KG1 (cell line): ENCODE measurements at regions not wholly inside any gene's neighbourhood (a gene's known extent, or its start where the extent isn't known, plus 50 kb on each side); places are given as distances from the start of the nearest gene placed in this dataset.
"Not testable (repeated sequence)": the region's sequence is repeated elsewhere in the genome, so short reads cannot be mapped to it uniquely, and the experiment has no call there.

Experiments
- DNase-seq: peaks from one replicate; lab custom pipeline; 2025; lab: John Stamatoyannopoulos, UW

DNA sequence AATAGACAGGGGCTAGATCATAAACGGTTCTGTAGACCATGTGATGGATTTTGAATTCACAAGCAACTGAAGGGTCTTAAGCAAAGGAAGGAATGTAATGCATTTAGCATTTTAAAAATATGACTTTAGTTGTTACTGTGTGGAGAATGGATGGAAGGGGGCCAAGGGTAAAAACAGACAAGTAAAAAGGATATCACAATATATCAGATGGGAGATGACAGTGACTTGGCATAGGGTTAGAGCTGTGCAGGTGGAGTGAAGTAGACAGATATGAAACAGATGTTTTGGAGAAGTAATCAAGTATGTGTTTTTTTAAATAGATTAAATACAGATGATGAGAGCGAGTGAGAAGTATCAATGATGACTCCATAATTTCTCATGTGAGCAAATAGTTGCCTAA, 1116.0 kb upstream of the TENM3 start:
- DNase-seq: no peak

DNA sequence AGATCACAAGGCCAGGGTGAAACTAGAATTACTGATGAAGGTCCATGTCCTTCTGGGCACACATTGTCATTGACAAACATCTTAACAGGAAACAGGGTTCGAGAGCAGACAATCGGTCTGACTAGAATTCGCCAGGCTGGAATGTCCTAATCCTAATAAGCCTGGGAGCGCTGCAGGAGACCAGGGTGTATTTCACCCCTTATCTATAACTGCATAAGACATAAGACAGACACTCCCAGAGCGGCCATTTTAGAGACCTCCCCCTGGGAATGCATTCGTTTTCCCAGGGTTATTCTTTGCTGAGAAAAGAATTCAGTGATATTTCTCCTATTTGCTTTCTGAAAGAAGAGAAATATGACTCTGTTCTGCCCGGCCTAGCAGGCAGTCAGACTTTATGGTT, 1112.9 kb upstream of the TENM3 start:
- DNase-seq: not testable (repeated sequence)

DNA sequence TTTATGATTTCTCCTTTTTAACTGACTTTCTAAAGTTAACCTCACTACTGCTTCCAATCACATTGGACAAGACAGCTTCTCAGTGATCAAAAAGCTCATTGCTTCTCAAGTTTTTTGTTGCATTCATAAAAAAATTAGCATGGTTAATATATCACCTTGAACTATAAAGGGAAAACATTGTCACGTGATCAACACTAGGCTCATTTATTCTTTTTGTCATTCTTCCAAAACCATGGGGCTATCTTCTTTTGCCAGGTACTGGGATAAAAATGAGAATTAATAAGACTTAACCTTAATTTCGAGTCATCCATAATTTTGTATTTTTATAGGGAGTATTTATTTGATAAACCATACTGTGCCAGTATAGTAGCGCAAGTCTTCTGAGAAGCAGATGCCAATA, 1105.9 kb upstream of the TENM3 start:
- DNase-seq: no peak

DNA sequence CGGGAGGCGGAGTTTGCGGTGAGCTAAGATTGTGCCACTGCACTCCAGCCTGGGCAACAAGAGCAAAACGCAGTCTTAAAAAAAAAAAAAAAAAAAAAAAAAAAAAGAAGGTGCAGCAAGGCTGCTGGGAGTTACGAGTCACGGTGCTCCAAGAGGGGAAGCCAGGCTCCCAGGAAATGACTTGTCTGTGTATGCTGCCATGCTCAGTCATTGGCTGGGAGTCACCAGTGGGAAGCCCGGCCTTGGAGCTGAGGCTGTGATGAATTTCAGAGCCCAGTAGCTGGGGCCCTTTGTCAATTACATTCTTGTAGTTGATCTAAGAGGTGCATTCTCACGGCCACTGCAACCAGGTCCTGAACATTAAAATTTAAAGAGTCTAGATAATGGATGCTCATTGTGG, 1105.1 kb upstream of the TENM3 start:
- DNase-seq: no peak

DNA sequence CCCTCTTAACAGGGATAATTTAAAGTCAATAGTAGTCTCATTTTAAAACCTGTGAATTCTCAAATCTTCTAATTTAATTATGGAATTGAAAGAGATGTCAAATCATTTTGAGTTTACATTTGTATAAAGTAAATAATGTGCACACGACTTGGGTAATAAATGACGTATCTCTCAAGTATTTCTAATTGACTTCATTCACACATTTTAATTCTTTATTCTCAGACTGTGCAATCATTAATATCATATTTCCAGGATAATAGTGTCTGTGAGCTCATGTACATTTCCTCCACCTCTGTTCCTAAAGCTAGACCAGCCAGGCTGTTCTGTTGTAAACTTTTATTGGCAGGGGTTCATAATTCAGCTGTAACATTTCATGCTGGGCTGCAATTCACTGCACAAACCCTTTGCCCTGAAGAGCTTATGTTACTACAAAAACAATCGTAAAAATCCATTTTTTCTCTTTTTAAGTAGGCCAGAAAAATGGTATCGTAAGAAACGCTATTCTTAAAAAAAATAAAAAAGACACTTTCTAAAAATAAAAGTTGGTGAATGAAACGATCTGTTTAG, 1103.1 kb upstream of the TENM3 start:
- DNase-seq: no peak

DNA sequence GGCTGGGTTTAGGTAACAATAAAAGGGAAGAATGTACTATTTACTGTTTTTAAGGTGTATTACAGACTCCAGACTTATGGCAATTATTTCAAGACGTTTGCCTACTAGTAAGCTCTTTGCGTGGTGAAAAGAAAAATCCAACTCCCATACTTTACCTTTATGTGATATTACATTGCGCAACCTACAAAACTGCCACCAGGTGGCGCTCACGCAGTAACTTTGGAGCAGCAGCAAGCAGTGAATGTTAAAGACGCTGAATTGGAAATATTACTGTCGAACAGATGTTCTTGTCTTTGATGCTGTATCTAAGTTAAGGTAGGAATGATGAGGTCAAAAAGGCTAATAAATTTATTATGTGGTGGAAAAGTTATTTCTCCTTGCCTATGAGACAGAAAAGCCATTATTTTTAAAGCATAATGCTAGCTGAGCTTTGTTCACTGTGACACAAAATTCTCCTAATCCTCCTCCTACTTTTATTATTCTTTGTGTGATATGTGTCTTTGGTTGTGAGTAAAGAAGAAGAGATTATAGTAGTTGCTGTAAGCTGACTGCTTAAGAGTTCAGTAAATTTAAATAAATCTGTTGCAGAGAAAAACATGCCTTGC, 1099.8 kb upstream of the TENM3 start:
- no peak for DNase-seq

DNA sequence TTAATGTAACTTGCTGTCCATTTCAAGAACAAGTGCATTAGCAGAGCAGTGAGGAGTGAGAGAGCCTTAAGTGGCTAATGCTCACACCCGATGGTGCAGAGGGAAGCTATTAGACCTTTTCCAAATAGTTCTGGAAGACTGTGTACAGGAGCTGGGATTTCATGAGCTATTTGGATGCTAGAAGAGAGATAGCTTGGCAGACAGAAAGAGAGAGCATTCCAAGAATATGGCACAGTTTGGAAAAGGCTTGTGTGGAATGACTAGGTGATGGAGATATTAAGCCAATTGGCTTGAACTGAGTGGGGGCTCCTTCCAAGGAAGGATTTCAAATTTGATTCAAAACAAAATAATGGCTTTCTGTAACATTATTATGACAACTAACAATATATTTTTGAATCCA, 1097.2 kb upstream of the TENM3 start:
- no peak for DNase-seq

DNA sequence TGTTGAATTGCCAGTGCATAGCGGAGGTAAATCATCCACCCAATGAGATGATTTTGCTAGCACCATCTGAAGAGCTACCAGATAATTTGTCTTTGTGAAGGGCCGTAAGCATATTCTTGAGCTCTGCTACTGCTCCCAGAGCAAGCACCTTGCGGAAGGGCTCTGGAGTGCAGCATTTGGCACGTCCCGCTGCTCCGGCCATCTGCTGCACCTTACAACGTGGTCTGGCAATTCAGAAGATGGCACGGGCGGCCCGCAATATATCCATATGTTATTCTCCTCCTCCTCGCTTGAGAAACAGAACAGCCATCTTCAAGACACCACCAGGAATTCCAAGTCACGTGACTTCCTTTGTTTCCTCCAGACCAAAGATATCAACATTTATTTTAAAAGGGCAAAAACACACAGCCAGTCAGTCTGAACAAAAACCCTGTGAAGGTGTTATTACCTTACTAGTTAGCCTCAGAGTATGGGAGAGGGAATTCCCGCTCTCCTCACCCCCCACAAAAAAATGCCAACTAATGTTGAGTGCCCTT, 1095.7 kb upstream of the TENM3 start:
- no peak for DNase-seq

DNA sequence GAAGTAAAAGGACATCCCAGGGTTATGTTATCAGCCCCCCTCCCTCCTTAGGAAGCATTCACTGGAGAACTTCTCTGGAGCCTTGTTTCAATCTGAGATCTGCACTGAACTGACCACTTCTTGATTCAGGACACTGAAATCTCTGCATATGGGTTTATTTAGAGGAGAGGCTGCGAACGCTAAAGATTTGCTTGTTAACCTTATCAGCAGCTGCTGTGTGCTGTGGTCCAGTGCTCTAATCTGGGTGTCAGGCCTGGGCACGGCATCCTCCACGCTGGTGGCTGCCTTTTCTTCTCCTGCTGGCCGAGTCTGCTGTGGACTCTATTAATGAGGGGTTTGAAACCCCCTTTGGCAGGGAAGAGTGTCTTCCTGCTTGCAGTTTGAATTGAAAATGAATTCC, 1094.7 kb upstream of the TENM3 start:
- DNase-seq: no peak

DNA sequence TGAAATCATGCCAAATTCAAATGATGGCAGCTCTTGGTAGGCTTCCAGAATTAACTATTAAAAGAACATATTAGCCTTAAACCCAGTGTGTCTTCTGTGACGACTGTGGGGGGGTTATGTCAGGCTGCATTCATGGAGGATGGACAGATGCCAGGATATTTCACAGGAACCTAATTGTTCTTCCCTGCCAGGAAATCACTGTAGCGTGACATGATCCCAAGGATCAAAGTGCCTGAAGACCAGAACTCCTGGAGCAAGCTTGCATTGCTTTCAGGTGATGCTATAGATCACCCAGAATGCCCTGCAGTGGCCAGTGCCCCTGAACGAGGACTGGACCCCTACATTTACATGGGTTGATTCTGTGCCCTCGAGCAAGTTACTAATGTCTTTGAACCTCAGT, 1093.0 kb upstream of the TENM3 start:
- no peak for DNase-seq

DNA sequence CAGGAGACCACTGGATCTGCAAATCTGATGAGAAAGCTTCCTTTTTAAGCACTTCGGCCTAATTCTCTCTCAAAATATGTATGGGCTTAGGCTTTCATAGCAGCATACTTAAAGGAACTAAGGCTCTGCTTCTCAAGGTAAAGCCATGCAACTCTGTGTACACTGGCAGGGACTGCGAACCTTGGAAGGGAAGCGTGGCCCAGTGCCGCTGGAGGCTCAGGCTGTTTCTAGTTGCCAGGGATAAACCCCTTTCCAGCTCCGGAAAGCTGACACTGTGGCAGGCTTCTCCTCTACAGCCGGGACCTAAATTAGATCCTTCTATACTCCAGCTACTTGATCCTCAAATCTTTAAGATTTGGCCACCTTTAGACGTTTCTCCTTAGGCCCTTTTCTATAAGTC, 1091.3 kb upstream of the TENM3 start:
- no peak for DNase-seq

DNA sequence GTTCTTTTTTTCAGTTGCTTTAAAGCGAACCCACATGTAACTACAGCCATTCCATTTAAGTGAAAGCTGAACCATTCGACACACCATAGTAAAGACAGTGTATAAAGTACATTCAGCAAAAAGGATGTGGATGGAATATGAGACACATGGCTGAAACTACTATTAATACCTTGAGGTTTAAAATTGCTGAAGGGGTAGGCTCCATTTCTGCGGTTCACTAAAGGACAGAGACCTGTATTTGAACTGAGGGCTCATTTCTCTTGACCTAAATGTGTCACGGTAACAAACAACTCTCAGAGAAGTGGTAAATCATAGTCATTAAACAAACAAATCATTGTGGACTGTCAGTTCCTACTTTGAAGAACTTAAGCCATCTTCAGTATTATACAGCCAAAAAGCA, 1085.6 kb upstream of the TENM3 start:
- no peak for DNase-seq

DNA sequence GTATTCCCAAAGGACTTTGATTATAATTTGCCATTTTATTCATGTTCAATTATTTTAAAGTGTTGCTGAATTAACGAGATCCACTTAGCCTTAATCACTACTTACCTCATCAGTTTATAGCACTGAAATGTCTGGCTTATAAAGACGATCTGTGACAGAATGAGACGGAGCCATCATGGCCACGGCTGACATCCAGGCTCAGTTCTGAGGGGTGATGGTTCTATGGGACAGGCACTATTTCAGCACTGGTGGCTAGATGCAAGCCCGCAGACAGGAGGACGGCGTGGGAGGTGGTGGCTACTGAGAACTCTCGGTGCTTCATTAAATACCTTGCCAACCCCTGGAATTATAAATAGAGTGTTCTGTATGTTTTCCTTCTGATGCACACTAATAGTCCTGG, 1084.2 kb upstream of the TENM3 start:
- DNase-seq: no peak

DNA sequence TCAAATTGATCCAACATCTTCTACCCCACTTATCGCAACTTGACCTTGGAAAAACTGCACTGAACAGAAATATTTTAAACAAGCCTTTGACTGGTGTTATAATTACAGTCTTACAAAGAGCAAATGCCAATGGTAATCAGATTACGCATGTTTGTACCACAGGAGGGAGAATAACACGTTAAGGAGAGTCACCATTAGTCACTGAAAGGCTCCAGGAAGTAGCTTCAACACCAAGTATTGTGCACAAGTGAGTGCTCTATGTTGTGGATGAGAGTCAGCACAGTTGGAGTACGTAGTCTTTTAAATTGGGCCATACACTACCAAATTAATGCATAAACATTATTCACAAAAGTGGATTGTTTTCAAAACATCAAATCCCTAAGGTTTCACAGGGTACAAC, 1081.5 kb upstream of the TENM3 start:
- DNase-seq: no peak

DNA sequence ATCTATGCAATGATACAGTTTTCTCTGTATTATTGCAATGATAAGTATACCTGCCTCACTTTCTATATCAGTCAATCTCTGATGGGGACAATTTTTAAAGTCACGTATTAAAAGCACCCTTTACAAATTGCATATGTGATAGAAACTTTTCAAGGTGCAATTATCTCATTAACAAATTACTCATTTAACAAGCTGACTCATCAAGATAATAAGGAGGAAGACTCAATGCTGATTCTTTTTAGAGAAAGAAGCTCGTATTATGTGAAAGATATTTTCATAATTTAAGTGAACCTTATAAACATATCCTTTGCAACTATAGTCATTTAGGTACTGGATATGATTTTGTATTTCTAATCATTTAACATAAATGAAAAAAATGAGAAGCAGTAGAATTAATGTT, 1080.9 kb upstream of the TENM3 start:
- DNase-seq: no peak

DNA sequence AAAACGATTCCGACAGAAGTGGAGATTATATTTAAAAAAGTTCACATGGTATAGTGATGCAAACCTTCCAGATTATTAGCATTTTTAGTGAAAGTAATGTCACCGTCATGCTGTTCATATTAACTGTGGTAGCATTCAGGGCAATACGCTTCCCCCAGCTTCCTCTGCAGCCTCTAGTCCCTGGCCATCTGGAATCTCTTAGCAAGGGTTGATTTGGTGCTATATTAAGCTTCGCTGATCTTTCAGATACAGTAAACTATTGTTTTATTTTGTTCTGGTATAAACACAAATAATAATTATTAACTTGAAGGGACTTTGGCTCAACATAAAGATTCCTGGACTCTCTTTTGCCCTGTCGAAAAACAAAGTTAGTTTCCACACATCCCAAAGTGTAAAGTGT, 1080.5 kb upstream of the TENM3 start:
- no peak for DNase-seq

DNA sequence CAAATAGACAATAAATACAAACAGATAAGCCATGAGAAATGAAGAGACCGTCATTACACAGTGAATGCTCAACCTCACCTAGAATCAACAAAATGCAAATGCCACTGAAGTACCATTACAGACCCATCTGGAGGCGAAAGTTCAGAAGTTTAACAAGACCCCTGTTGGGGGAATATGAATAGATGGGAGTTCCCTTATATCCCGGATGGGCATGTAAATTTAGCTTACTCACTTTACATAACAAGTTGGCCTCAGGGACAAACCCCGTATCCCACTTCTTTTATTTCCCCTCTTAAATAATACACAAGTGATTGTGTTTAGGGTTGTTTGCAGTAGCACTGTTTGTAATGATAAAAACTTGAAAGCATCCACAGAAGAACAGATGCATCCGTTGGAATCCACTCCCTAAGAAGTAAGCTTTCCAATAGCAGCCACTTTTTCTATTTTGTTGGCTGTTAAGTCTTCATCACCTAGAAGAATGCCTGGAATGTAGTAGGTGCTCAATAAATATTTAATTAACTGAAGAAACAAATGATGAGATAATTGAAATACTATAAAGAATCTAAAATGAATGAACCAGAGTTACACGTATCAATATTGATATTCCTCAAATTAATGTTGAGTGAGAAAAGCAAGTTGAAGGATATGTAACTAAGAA, 1076.3 kb upstream of the TENM3 start:
- no peak for DNase-seq

DNA sequence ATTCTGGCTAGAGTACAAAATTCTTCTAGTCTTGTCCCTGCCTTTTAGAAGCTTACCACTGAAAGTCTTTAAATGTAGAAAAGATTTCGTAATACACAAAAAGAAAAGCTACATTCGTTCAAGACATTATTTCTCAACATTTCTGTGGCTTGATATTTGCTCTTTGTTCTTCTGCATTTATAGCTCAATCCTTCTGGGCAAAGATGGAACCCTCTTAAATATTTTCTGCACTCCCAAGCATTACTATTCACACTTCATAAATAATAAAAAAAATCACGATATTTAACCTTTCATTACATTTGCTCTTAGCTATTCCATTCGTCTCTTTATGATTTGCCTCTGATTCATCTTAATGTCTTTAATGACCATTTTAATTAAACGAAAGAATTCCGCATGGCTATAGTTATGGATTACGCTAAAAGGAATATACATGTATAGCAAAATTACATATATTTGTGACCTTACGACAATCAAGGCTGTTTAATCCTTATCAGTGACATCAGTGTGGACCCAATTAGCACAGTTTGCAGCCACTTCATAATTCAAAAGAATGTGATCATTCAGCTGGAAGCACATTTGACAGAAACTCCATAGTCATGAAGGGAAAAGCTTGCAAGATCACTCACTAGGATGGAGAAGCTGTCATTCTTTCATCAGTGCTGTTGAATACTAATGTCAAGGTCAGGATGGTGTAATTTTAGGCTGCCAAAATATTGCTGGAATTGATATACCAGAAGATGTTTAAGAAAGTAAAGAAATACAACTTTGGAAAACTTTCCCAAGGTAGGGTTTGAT, 1075.0 kb upstream of the TENM3 start:
- no peak for DNase-seq

DNA sequence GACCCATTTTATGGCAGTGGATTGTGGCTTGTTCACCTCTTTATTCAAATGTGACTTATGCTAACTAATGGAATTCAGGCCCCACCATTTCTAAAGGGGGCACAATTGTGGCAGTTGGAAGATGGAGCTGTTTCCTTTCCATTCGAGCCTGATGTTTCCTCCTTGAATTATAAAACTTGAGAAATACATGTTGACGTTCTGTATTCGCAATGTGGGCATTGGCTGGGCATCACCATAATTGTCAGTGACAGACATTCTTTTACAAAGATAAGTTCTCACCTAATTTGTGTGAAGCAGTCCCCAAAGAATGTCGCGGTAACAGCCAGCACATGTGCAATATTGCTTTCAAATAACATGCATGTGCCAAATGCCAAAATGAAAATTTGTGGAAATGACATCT, 1070.2 kb upstream of the TENM3 start:
- no peak for DNase-seq

DNA sequence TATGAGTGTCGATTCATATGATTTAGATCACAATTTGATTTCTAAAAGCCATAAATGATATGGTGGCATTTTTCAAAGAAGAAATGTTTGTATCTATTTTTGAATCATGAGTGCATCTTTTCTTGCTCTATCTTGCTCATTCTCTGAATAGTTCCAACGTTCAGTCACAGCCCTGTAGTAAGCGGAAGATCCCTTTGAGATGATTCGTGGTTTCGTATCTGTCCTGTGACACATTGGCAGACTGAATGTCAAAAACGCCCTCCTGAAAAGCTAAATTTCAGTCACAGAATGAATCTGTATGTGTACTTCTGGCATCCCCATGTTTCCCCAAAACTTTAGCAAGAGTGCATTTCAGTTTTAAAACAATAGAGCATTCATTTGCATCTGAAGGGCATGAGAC, 1066.9 kb upstream of the TENM3 start:
- no peak for DNase-seq

DNA sequence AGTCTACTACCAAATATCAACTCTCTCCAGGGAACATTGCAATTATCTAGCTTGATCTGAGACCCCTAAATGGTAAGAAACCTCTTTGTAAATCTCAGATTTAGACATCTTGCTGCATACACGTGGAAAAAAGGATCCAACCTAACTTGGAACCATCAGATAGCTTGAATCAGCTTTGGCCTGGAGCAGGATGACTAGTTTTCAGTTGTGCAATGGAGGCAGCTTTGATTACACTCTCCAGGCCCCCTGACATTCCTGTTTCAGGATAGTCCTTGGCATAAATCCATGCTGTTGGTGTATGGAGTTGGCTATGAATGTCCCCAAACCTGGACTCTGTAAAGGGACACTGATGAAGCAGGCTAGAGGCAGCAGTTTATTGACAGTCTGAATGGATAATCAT, 1061.9 kb upstream of the TENM3 start:
- DNase-seq: no peak

DNA sequence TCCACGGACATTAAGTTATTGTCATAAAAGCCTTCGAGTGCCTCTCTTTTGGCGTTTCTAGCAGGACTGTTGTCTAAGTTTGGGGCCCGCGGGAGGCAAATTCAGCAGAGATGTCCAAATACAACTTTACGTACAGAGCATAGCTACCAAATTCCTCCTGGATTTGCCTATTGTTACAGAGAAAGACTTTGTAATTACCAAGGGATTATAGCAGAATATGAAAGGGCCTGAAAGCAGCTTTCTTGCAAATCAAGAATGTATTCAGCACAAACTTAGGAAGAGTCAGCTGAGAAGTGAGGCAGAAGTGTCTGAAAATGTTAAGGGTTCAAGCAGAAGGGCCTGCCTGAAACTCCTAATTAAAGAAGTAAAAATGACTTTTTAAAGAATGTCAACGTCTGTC, 1053.5 kb upstream of the TENM3 start:
- no peak for DNase-seq
